ENCODE measurements at regions not wholly inside any gene's neighbourhood (a gene's known extent, or its start where the extent isn't known, plus 50 kb on each side); places are given as distances from the start of the nearest gene placed in this dataset.

- TF ChIP-seq CTCF (IDR thresholded peaks at IDR 0.05) (no peak), POLR2A (IDR thresholded peaks at IDR 0.05) (no peak)
Measured at GRCh38 chr13:34467450-34468083, 474.5 kb upstream of the NBEA start.

All from heart left ventricle (tissue), 13 donors.